ENCODE measurements at regions not wholly inside any gene's neighbourhood (a gene's known extent, or its start where the extent isn't known, plus 50 kb on each side); places are given as distances from the start of the nearest gene placed in this dataset.
"Not testable (repeated sequence)": the region's sequence is repeated elsewhere in the genome, so short reads cannot be mapped to it uniquely, and the experiment has no call there.

GRCh38 chr10:61042533-61042932, 98.5 kb upstream of the RHOBTB1 start:
- no peak for TF ChIP-seq CTCF (IDR thresholded peaks at IDR 0.05)
- no peaks in the 10 kb centered on the region for H3K9me3 ChIP-seq
- intact Hi-C loops (cut with DNase I, micrococcal nuclease): no loop called here
- no peaks in the 10 kb centered on the region for H3K36me3 ChIP-seq (ENCODE audit: low read depth)
- ATAC-seq (no peak), DNase-seq (no peak)
- H3K4me3 ChIP-seq: no peak overlapping the region
- no peaks in the 10 kb centered on the region for H3K4me1 ChIP-seq (ENCODE audit: low read depth)

GRCh38 chr10:61040399-61041016, 96.5 kb upstream of the RHOBTB1 start:
- H3K4me3 ChIP-seq: no peak overlapping the region
- no peaks in the 10 kb centered on the region for H3K4me1 ChIP-seq (ENCODE audit: low read depth)
- TF ChIP-seq CTCF (IDR thresholded peaks at IDR 0.05): no peak
- intact Hi-C loops (cut with DNase I, micrococcal nuclease): no loop called here
- ATAC-seq (no peak), DNase-seq (no peak)
- H3K9me3 ChIP-seq: no peaks in the 10 kb centered on the region
- no peaks in the 10 kb centered on the region for H3K36me3 ChIP-seq (ENCODE audit: low read depth)

- DNase-seq: no peak
- Histone ChIP-seq H3K9me3 (no peaks in the 10 kb centered on the region), H3K36me3 (ENCODE audit: low read depth) (no peaks in the 10 kb centered on the region), H3K4me3 (no peak overlapping the region), H3K4me1 (ENCODE audit: low read depth) (no peaks in the 10 kb centered on the region)
- TF ChIP-seq CTCF (IDR thresholded peaks at IDR 0.05): no peak
- intact Hi-C loops (cut with DNase I, micrococcal nuclease): no loop called here
- no peak for ATAC-seq
Measured at GRCh38 chr10:61039868-61040267, 95.9 kb upstream of the RHOBTB1 start.

DNA sequence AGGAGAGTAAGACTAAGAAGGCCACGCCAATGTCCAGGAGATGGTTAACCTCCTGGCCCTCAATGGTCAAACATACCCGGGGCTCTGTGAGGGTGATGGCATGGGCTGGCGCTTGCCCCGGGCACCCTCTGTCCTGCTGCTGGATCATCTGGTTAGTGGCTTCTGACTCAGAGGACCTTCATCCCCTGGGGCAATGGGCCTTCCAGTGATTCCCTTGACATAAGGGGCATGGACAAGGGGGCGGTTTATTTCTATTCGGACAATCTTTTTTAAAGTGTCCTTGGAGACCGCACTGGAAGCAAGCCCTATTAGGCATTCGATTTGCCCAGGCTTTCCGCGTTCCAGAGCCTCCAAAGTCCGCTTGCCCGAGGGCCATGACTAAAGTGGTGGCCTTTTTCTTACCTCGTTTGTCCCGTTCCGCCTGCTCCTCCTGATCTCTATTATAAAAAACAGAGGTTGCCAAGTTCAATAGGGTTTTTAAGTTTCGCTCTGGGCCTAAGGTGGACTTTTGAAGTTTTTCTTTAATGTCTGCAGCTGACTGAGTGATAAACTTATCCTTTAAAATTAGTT, 93.4 kb upstream of the RHOBTB1 start:
- H3K4me1 ChIP-seq (ENCODE audit: low read depth); H3K9me3 ChIP-seq; H3K4me3 ChIP-seq; DNase-seq; ATAC-seq; H3K36me3 ChIP-seq (ENCODE audit: low read depth); intact Hi-C loops (cut with DNase I, micrococcal nuclease): not testable (repeated sequence)

DNA sequence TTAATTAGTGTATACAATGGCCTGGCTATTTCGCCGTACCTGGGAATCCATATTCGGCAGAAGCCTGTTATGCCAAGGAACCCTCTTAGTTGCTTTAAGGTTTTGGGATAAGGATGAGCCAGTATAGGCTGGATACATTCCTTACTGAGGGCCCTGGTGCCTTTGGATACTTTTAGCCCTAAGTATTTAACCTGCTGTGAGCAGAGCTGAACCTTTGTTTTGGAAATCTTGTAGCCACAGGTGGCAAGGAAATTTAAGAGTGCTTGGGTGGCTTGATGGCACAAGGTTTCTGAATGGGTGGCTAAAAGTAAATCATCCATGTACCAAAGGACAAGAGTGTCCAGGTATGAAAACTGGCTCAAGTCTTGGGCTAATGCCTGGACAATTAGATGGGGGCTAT, 92.2 kb upstream of the RHOBTB1 start:
- H3K9me3 ChIP-seq; H3K4me1 ChIP-seq (ENCODE audit: low read depth); intact Hi-C loops (cut with DNase I, micrococcal nuclease); H3K4me3 ChIP-seq; ATAC-seq; H3K36me3 ChIP-seq (ENCODE audit: low read depth); DNase-seq: not testable (repeated sequence)

GRCh38 chr10:61031341-61031740, 87.4 kb upstream of the RHOBTB1 start:
- ATAC-seq: no peak
- no peak for DNase-seq
- no peak overlapping the region for H3K4me3 ChIP-seq
- no peaks in the 10 kb centered on the region for H3K36me3 ChIP-seq (ENCODE audit: low read depth)
- H3K9me3 ChIP-seq: no peaks in the 10 kb centered on the region
- intact Hi-C loops (cut with DNase I, micrococcal nuclease): no loop called here
- no peak for TF ChIP-seq CTCF (IDR thresholded peaks at IDR 0.05)
- H3K4me1 ChIP-seq (ENCODE audit: low read depth): no peaks in the 10 kb centered on the region

- H3K36me3 ChIP-seq (ENCODE audit: low read depth): no peaks in the 10 kb centered on the region
- ATAC-seq: no peak
- TF ChIP-seq CTCF (IDR thresholded peaks at IDR 0.05): no peak
- no peaks in the 10 kb centered on the region for H3K4me1 ChIP-seq (ENCODE audit: low read depth)
- H3K4me3 ChIP-seq: no peak overlapping the region
- intact Hi-C loops (cut with DNase I, micrococcal nuclease): no loop called here
- DNase-seq: no peak
- H3K9me3 ChIP-seq: no peaks in the 10 kb centered on the region
Measured at GRCh38 chr10:61029411-61029810, 85.4 kb upstream of the RHOBTB1 start.

All from mucosa of descending colon (tissue), 3 donors.